ENCODE measurements at regions not wholly inside any gene's neighbourhood (a gene's known extent, or its start where the extent isn't known, plus 50 kb on each side); places are given as distances from the start of the nearest gene placed in this dataset.

- no peak for TF ChIP-seq CTCF (optimal IDR thresholded peaks at IDR 0.05 in 1 of 3, IDR thresholded peaks at IDR 0.05 in 1 of 3, conservative IDR thresholded peaks at IDR 0.05 in 1 of 3; ENCODE audit: extremely low read depth in 1 of 3, insufficient read depth in 2 of 3, low read length in 3 of 3)
- TF ChIP-seq EZH2 (IDR thresholded peaks at IDR 0.05; ENCODE audit: low read length), result no peak
Measured at GRCh38 chr3:181363231-181363630, 348.5 kb upstream of the SOX2 start.
